CMK (cell line): ENCODE measurements at regions not wholly inside any gene's neighbourhood (a gene's known extent, or its start where the extent isn't known, plus 50 kb on each side); places are given as distances from the start of the nearest gene placed in this dataset.

ENCODE experiments used
- DNase-seq: peaks from one replicate; pipeline ENCODE4 v3.0.0-alpha.2; 2010; ENCODE audit warnings: low read depth

- no peak for DNase-seq
Observed at GRCh38 chr1:234881893-234882771, 246.5 kb downstream of the TOMM20 start.

GRCh38 chr1:234879147-234880080, 249.2 kb downstream of the TOMM20 start:
- DNase-seq: no peak

- DNase-seq: no peak
Observed at GRCh38 chr1:234878288-234878687, 250.3 kb downstream of the TOMM20 start.

GRCh38 chr1:234877761-234878160, 250.9 kb downstream of the TOMM20 start:
- DNase-seq: no peak

GRCh38 chr1:234875953-234876855, 252.4 kb downstream of the TOMM20 start:
- DNase-seq: peak; percentile 94

- DNase-seq: no peak
Observed at GRCh38 chr1:234875328-234875952, 253.2 kb downstream of the TOMM20 start.

- DNase-seq: peak; percentile 46
Observed at GRCh38 chr1:234874291-234875288, 254.0 kb downstream of the TOMM20 start.

GRCh38 chr1:234871710-234872271, 256.8 kb downstream of the TOMM20 start:
- no peak for DNase-seq

- DNase-seq: no peak
Observed at GRCh38 chr1:234871039-234871709, 257.5 kb downstream of the TOMM20 start.

- no peak for DNase-seq
Observed at GRCh38 chr1:234870020-234870981, 258.3 kb downstream of the TOMM20 start.

- no peak for DNase-seq
Observed at GRCh38 chr1:234869182-234870019, 259.2 kb downstream of the TOMM20 start.

GRCh38 chr1:234868296-234869147, 258.5 kb upstream of the IRF2BP2 start:
- no peak for DNase-seq

- DNase-seq: peak; percentile 57
Observed at GRCh38 chr1:234866007-234866866, 256.3 kb upstream of the IRF2BP2 start.

- DNase-seq: no peak
Observed at GRCh38 chr1:234865171-234866006, 255.4 kb upstream of the IRF2BP2 start.
